ENCODE measurements at regions not wholly inside any gene's neighbourhood (a gene's known extent, or its start where the extent isn't known, plus 50 kb on each side); places are given as distances from the start of the nearest gene placed in this dataset.

DNA sequence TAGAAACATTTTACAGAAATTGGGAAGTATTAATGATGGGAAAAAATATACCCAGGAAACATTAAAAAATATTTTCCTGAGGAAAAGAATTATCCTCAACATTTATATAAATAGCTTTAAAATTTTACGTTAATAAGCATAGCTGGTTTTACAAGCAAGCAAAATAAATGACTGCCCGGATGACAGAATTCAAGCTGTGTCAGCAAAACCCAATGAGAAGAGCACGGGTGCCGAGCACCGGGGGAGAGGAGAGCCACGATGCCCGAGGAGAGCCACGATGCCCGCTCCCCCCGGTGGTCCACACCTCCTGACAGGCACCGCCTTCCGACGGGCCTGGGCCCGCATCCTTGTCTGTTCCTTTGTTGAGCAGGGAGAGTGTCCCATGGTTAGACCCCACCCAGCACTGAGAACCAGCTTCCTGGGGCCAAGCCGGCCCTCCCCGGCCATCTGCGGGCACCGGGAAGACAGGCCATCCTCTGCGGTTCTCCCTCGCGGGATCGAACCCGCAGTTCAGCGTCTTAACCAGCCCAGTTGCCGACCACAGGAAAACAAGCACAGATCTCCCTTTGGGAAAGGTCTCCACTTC lies 63.3 kb upstream of the PDE10A start:
- 94% methylated on average over 24 of the region's 25 CpGs for WGBS (ENCODE audit: insufficient coverage)
- Histone ChIP-seq H3K27me3 (ENCODE audit: control insufficient read depth in 2 of 2, insufficient read depth in 2 of 2, low read length in 2 of 2) (no peaks in the 10 kb centered on the region), H3K9me3 (replicated peaks in 1 of 2; ENCODE audit: control insufficient read depth in 1 of 2, insufficient read depth in 1 of 2, low read length in 2 of 2) (no peaks in the 10 kb centered on the region), H4K20me1 (ENCODE audit: insufficient read depth, low read length) (no peaks in the 10 kb centered on the region), H2AFZ (ENCODE audit: insufficient read depth, low read depth, low read length, poor library complexity, severe bottlenecking) (no peak overlapping the region), H3K36me3 (replicated peaks in 1 of 2; ENCODE audit: control insufficient read depth in 1 of 2, insufficient read depth in 2 of 2, low read length in 2 of 2) (no peaks in the 10 kb centered on the region), H3K4me2 (replicated peaks; ENCODE audit: extremely low read depth, low read length, poor library complexity, severe bottlenecking) (no peak overlapping the region), H3K9ac (ENCODE audit: insufficient read depth, low read length, poor library complexity, severe bottlenecking) (no peak overlapping the region), H3K27ac (ENCODE audit: low read depth in 1 of 2, low read length in 2 of 2) (no peak overlapping the region), H3K4me1 (ENCODE audit: control insufficient read depth in 1 of 2, insufficient read depth in 2 of 2, low read length in 2 of 2) (no peaks in the 10 kb centered on the region), H3K79me2 (ENCODE audit: insufficient read depth, low read length) (no peaks in the 10 kb centered on the region), H3K4me3 (replicated peaks in 1 of 3; ENCODE audit: low read depth in 2 of 3, low read length in 3 of 3) (no peak overlapping the region)
- intact Hi-C loops (cut with micrococcal nuclease): no loop called here
- Mint-ChIP-seq H3K27me3 (ENCODE audit: low read depth in 3 of 3) (peaks cover 0 to 3% (median 2%) of the 10 kb centered on the region in 3 donors), H3K36me3 (no peaks in the 10 kb centered on the region), H3K27ac (no peak overlapping the region), H3K9me3 (no peaks in the 10 kb centered on the region), H3K4me1 (no peaks in the 10 kb centered on the region), H3K4me3 (no peak overlapping the region)
- TF ChIP-seq, protein P1, sequence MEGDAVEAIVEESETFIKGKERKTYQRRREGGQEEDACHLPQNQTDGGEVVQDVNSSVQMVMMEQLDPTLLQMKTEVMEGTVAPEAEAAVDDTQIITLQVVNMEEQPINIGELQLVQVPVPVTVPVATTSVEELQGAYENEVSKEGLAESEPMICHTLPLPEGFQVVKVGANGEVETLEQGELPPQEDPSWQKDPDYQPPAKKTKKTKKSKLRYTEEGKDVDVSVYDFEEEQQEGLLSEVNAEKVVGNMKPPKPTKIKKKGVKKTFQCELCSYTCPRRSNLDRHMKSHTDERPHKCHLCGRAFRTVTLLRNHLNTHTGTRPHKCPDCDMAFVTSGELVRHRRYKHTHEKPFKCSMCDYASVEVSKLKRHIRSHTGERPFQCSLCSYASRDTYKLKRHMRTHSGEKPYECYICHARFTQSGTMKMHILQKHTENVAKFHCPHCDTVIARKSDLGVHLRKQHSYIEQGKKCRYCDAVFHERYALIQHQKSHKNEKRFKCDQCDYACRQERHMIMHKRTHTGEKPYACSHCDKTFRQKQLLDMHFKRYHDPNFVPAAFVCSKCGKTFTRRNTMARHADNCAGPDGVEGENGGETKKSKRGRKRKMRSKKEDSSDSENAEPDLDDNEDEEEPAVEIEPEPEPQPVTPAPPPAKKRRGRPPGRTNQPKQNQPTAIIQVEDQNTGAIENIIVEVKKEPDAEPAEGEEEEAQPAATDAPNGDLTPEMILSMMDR (IDR thresholded peaks at IDR 0.05): no peak
- no peak for DNase-seq

DNA sequence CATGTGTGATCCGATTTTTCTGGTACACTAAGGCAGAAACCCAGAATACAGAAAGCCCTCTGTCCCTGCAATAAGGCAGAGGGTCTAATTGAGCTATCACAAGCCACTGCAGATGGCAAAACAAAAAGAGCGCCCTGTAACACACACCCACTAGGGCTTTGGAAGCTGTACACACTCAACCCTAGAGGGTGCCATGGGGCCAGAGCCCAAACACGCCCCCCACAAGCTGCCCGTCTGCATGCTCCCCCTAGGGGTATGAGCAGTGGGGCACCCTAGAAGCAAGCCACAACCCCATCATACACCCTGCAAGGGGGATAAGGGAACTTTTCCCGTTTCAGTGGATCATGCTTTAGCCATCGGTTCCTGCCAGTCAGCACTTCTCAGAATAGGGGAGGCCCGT lies 62.2 kb upstream of the PDE10A start:
- no peak overlapping the region for H3K27ac Mint-ChIP-seq
- 73% methylated on average over 5 of the region's 7 CpGs for WGBS (ENCODE audit: insufficient coverage)
- intact Hi-C loops (cut with micrococcal nuclease): no loop called here

More for the DNA sequence above, 62.2 kb upstream of the PDE10A start:
- Histone ChIP-seq H3K4me1 (ENCODE audit: control insufficient read depth in 1 of 2, insufficient read depth in 2 of 2, low read length in 2 of 2) (no peaks in the 10 kb centered on the region), H3K27me3 (ENCODE audit: control insufficient read depth in 2 of 2, insufficient read depth in 2 of 2, low read length in 2 of 2) (no peaks in the 10 kb centered on the region), H3K9ac (ENCODE audit: insufficient read depth, low read length, poor library complexity, severe bottlenecking) (no peak overlapping the region), H4K20me1 (ENCODE audit: insufficient read depth, low read length) (no peaks in the 10 kb centered on the region), H3K36me3 (replicated peaks in 1 of 2; ENCODE audit: control insufficient read depth in 1 of 2, insufficient read depth in 2 of 2, low read length in 2 of 2) (no peaks in the 10 kb centered on the region), H3K27ac (ENCODE audit: low read depth in 1 of 2, low read length in 2 of 2) (no peak overlapping the region), H2AFZ (ENCODE audit: insufficient read depth, low read depth, low read length, poor library complexity, severe bottlenecking) (no peak overlapping the region), H3K9me3 (replicated peaks in 1 of 2; ENCODE audit: control insufficient read depth in 1 of 2, insufficient read depth in 1 of 2, low read length in 2 of 2) (no peaks in the 10 kb centered on the region), H3K4me3 (replicated peaks in 1 of 3; ENCODE audit: low read depth in 2 of 3, low read length in 3 of 3) (no peak overlapping the region), H3K79me2 (ENCODE audit: insufficient read depth, low read length) (no peaks in the 10 kb centered on the region), H3K4me2 (replicated peaks; ENCODE audit: extremely low read depth, low read length, poor library complexity, severe bottlenecking) (no peak overlapping the region)
- H3K4me1 Mint-ChIP-seq: no peaks in the 10 kb centered on the region
- H3K27me3 Mint-ChIP-seq (ENCODE audit: low read depth in 3 of 3): peaks cover 0 to 8% (median 2%) of the 10 kb centered on the region in 3 donors
- DNase-seq: no peak
- no peaks in the 10 kb centered on the region for H3K9me3 Mint-ChIP-seq
- H3K4me3 Mint-ChIP-seq: no peak overlapping the region
- H3K36me3 Mint-ChIP-seq: no peaks in the 10 kb centered on the region
- TF ChIP-seq, protein P1 (IDR thresholded peaks at IDR 0.05): no peak
